A673 (cell line): ENCODE measurements at regions not wholly inside any gene's neighbourhood (a gene's known extent, or its start where the extent isn't known, plus 50 kb on each side); places are given as distances from the start of the nearest gene placed in this dataset.

Experiments
- BruUV-seq: library from RNA; stranded (reverse); fragments of 400-500 nt; replicated peaks from 2 replicates; lab custom pipeline; 2021; lab: Mats Ljungman, UMichigan
- CTCF ChIA-PET: fragments of 300-600 bp; sonication (Branson Sonifier 250); formaldehyde crosslinking; loops from one replicate; lab custom pipeline; 2022; ENCODE audit warnings: antibody characterized with exemption; lab: Charles Lee
- POLR2A ChIA-PET: fragments of 300-600 bp; sonication (Branson Sonifier 250); formaldehyde crosslinking; loops from one replicate; lab custom pipeline; 2022; ENCODE audit warnings: antibody characterized with exemption; ENCODE audit not compliant: low non-redundant PET; lab: Charles Lee
- DNase-seq: peaks from one replicate; pipeline ENCODE4 v3.0.0-alpha.2; 2015; ENCODE audit warnings: low spot score
- H3K27ac ChIP-seq: fragments of 200-600 bp; sonication (generic); 2 replicates; pipeline ENCODE4 v1.5.1; 2016; ENCODE audit warnings: mixed run types, low read depth, mild to moderate bottlenecking, mixed read lengths, antibody characterized with exemption, low read length; ENCODE audit not compliant: poor library complexity, severe bottlenecking
- H3K27me3 ChIP-seq: fragments of 200-600 bp; sonication (generic); replicated peaks from 2 replicates; pipeline ENCODE4 v1.6.1; 2017; ENCODE audit warnings: mixed run types, low read depth, mild to moderate bottlenecking, mixed read lengths, antibody characterized with exemption, low read length; ENCODE audit not compliant: insufficient read depth, poor library complexity
- H3K36me3 ChIP-seq: fragments of 200-600 bp; sonication (generic); 2 replicates; pipeline ENCODE4 v1.6.1; 2016; ENCODE audit warnings: mixed run types, mild to moderate bottlenecking, mixed read lengths, antibody characterized with exemption, low read length; ENCODE audit not compliant: insufficient read depth, poor library complexity, severe bottlenecking
- H3K4me1 ChIP-seq: fragments of 200-600 bp; sonication (generic); 2 replicates; pipeline ENCODE4 v1.6.1; 2017; ENCODE audit warnings: mixed run types, mild to moderate bottlenecking, mixed read lengths, antibody characterized with exemption, low read length; ENCODE audit not compliant: insufficient read depth, poor library complexity, severe bottlenecking
- H3K4me3 ChIP-seq: fragments of 200-600 bp; sonication (generic); 2 replicates; pipeline ENCODE4 v1.5.1; 2016; ENCODE audit warnings: low read depth, mixed run types, mild to moderate bottlenecking, mixed read lengths, low read length; ENCODE audit not compliant: poor library complexity, severe bottlenecking
- H3K9me3 ChIP-seq: fragments of 200-600 bp; sonication (generic); 2 replicates; pipeline ENCODE4 v1.6.1; 2016; ENCODE audit warnings: mixed run types, low read depth, mild to moderate bottlenecking, mixed read lengths, antibody characterized with exemption, low read length; ENCODE audit not compliant: poor library complexity, severe bottlenecking
- EZH2 ChIP-seq: fragments of 200-600 bp; sonication (generic); IDR thresholded peaks from 2 replicates; pipeline ENCODE4 v1.6.1; 2017; ENCODE audit warnings: borderline replicate concordance, low read depth, mild to moderate bottlenecking, mixed read lengths, antibody characterized with exemption, low read length; ENCODE audit not compliant: poor library complexity, severe bottlenecking
- intact Hi-C: fragments of 100-400 bp; cut with micrococcal nuclease; formaldehyde crosslinking; loops from one replicate; pipeline ENCODE4 v1.10.0; 2022; ENCODE audit not compliant: unreplicated experiment
- TF ChIP-seq, protein P1 (sequence below): fragments of 300-800, 200-600 bp; sonication (generic); conservative IDR thresholded peaks from 2 replicates; pipeline ENCODE4 v1.5.1; 2017; ENCODE audit warnings: low read depth, mild to moderate bottlenecking, antibody characterized with exemption, low read length, moderate library complexity, mixed read lengths

DNA sequence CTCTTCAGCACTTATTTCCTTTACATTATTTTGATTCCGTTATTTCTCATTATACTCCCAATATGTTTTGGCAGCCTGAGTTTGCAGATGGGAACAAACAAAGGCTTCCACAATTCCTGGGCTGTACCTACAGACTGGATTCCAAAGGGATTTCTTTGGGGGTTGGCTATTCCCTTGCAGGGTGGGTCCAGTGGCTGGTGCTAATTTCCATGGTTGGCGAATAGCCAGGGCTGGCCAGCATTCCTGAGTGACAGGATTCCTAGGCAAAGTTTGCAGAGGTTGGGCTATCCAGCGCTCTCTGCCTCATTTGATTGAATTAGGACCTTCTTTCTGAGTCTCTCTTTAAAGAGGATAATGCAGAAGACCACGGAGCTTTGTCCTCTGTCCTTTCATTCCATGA is 207.4 kb downstream of the MAF start:
- H3K27me3 ChIP-seq = no peaks in the 10 kb centered on the region
- intact Hi-C loops = loop anchor here (5.0 kb wide), 1 partner anchor 41 kb away; no protein-coding TSS in a partner anchor
- CTCF ChIA-PET = no interaction called here
- DNase-seq = no peak
- no peak overlapping the region for H3K4me3 ChIP-seq
- TF ChIP-seq, protein P1, sequence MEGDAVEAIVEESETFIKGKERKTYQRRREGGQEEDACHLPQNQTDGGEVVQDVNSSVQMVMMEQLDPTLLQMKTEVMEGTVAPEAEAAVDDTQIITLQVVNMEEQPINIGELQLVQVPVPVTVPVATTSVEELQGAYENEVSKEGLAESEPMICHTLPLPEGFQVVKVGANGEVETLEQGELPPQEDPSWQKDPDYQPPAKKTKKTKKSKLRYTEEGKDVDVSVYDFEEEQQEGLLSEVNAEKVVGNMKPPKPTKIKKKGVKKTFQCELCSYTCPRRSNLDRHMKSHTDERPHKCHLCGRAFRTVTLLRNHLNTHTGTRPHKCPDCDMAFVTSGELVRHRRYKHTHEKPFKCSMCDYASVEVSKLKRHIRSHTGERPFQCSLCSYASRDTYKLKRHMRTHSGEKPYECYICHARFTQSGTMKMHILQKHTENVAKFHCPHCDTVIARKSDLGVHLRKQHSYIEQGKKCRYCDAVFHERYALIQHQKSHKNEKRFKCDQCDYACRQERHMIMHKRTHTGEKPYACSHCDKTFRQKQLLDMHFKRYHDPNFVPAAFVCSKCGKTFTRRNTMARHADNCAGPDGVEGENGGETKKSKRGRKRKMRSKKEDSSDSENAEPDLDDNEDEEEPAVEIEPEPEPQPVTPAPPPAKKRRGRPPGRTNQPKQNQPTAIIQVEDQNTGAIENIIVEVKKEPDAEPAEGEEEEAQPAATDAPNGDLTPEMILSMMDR = no peak
- no peak for TF ChIP-seq EZH2
- no peaks in the 10 kb centered on the region for H3K36me3 ChIP-seq
- no TSS peak for BruUV-seq
- no peaks in the 10 kb centered on the region for H3K9me3 ChIP-seq
- H3K27ac ChIP-seq = no peak overlapping the region
- POLR2A ChIA-PET = no interaction called here
- no peaks in the 10 kb centered on the region for H3K4me1 ChIP-seq

DNA sequence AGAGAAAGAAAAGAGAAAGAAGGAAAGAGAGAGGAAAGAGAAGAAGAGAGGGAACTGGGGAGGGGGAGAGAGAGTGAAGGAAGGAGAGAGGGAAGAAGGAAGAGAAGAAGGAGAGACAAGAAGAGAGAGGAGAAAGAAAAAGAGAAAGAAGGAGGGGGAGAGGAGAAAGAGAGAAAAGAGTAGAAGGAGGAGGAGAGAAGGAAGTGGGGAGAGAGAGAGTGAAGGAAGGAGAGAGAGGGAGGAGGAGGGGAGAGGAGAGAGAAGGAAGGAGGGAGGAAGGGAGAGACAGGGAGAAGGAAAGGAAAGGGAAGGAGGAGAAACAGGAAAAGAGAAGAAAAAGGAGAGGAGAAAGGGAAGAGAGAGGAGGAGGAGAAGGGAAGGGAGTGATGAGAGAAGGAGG is 208.5 kb downstream of the MAF start:
- no peak overlapping the region for H3K4me3 ChIP-seq

DNA sequence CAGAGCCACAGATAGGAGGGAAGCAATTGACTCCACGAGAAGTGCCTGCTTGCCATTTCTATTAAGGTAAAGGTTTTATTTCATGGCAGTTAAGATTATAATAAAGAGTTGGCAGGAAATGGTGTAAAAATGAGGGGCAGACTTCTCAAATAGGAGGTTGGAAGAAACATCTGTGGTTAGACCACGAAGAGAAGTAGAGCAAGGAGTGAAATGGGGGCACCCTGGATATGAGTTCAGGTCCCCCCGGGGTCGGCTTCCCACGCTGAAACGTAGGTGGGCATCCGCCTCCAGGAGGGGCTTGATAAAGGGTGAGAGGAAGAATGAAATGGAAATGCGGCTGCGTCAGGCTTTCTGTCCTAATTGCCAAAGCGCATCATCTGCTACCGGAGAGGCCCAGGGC is 209.1 kb downstream of the MAF start:
- Histone ChIP-seq H3K4me1 (no peaks in the 10 kb centered on the region), H3K27me3 (no peaks in the 10 kb centered on the region), H3K9me3 (no peaks in the 10 kb centered on the region), H3K36me3 (no peaks in the 10 kb centered on the region), H3K27ac (no peak overlapping the region), H3K4me3 (no peak overlapping the region)
- DNase-seq = no peak
- ChIA-PET CTCF (no interaction called here), POLR2A (no interaction called here)
- TF ChIP-seq EZH2 = no peak
- TF ChIP-seq, protein P1 = no peak
- intact Hi-C loops = loop anchor here (5.0 kb wide), 1 partner anchor 39 kb away; no protein-coding TSS in a partner anchor
- BruUV-seq = no TSS peak

More for the DNA sequence above, 208.5 kb downstream of the MAF start:
- TF ChIP-seq EZH2 = no peak
- TF ChIP-seq, protein P1 = no peak
- CTCF ChIA-PET = no interaction called here
- H3K36me3 ChIP-seq = no peaks in the 10 kb centered on the region
- no peaks in the 10 kb centered on the region for H3K4me1 ChIP-seq
- intact Hi-C loops = loop anchor here (5.0 kb wide), 1 partner anchor 40 kb away; no protein-coding TSS in a partner anchor
- no peaks in the 10 kb centered on the region for H3K27me3 ChIP-seq
- no peaks in the 10 kb centered on the region for H3K9me3 ChIP-seq
- POLR2A ChIA-PET = no interaction called here
- DNase-seq = no peak
- no TSS peak for BruUV-seq
- no peak overlapping the region for H3K27ac ChIP-seq
